GM12878 (cell line): ENCODE measurements at regions not wholly inside any gene's neighbourhood (a gene's known extent, or its start where the extent isn't known, plus 50 kb on each side); places are given as distances from the start of the nearest gene placed in this dataset.

Source experiments
- CHD4 ChIP-seq: fragments of 200-600 bp; sonication (generic); IDR thresholded peaks from 2 replicates; pipeline ENCODE4 v1.6.1; 2016; ENCODE audit warnings: mild to moderate bottlenecking
- CREM ChIP-seq: IDR thresholded peaks from 2 replicates; pipeline ENCODE4 v1.6.1; 2014; ENCODE audit warnings: antibody characterized with exemption, low read depth
- HCFC1 ChIP-seq: fragments of 150-350 bp; IDR thresholded peaks from 2 replicates; pipeline ENCODE4 v1.6.1; 2014; ENCODE audit warnings: low read length
- IRF3 ChIP-seq: fragments of 450-650 bp; IDR thresholded peaks from 2 replicates; pipeline ENCODE4 v1.6.1; 2014; ENCODE audit warnings: mild to moderate bottlenecking
- IRF5 ChIP-seq: fragments of 450-650 bp; IDR thresholded peaks from 2 replicates; pipeline ENCODE4 v1.6.1; 2017; ENCODE audit warnings: borderline replicate concordance
- JUND ChIP-seq: IDR thresholded peaks from 2 replicates; pipeline ENCODE4 v1.6.1; 2012; ENCODE audit warnings: low read depth, mild to moderate bottlenecking, low read length, improper control_type of control experiment, moderate library complexity
- NBN ChIP-seq: fragments of 450-650 bp; IDR thresholded peaks from 2 replicates; pipeline ENCODE4 v1.6.1; 2016
- STAT3 ChIP-seq: IDR thresholded peaks from 2 replicates; pipeline ENCODE4 v1.6.1; 2011; ENCODE audit warnings: low read depth, low read length, improper control_type of control experiment
- TARDBP ChIP-seq: IDR thresholded peaks from 2 replicates; pipeline ENCODE4 v1.6.1; 2016; ENCODE audit warnings: borderline replicate concordance
- ZBTB11 ChIP-seq: fragments of 450-650 bp; formaldehyde crosslinking; IDR thresholded peaks from 2 replicates; pipeline ENCODE4 v1.5.0; 2022; ENCODE audit warnings: mild to moderate bottlenecking, missing genetic modification characterization
- ZNF384 ChIP-seq: IDR thresholded peaks from 2 replicates; pipeline ENCODE4 v1.6.1; 2012; ENCODE audit warnings: low read depth, mild to moderate bottlenecking, low read length, improper control_type of control experiment, borderline replicate concordance

- TF ChIP-seq ZBTB11 = no peak
- no peak for TF ChIP-seq HCFC1
- no peak for TF ChIP-seq JUND
- no peak for TF ChIP-seq ZNF384
- no peak for TF ChIP-seq CREM
- TF ChIP-seq TARDBP = no peak
- no peak for TF ChIP-seq NBN
- TF ChIP-seq CHD4 = no peak
- TF ChIP-seq IRF3 = no peak
- no peak for TF ChIP-seq STAT3
- TF ChIP-seq IRF5 = no peak
- TF ChIP-seq, all 136 proteins: peak for 0
These were observed 125.8 kb upstream of the SGCD start (continued) for GRCh38 chr5:156200938-156201787.
